Lower lobe of right lung (tissue), 2 donors: ENCODE measurements at regions not wholly inside any gene's neighbourhood (a gene's known extent, or its start where the extent isn't known, plus 50 kb on each side); places are given as distances from the start of the nearest gene placed in this dataset.

ENCODE experiments used
- ATAC-seq, 2 donors: fragments of 200-7000 bp; cut with Tn5 transposase; one replicate each; pipeline ENCODE4 v1.9.1; 2020 to 2022; ENCODE audit warnings: mild to moderate bottlenecking in 2 of 2, moderate library complexity in 2 of 2
- DNase-seq: peaks from one replicate; pipeline ENCODE4 v3.0.0-alpha.2; 2020
- H3K27ac ChIP-seq: fragments of 200-600 bp; one replicate; pipeline ENCODE4 v1.8.0; 2022
- H3K27me3 ChIP-seq: fragments of 200-600 bp; one replicate; pipeline ENCODE4 v1.8.0; 2022; ENCODE audit warnings: low read depth
- H3K36me3 ChIP-seq: fragments of 200-600 bp; one replicate; pipeline ENCODE4 v1.8.0; 2022; ENCODE audit warnings: mild to moderate bottlenecking
- H3K4me1 ChIP-seq: fragments of 200-600 bp; one replicate; pipeline ENCODE4 v1.8.0; 2022
- H3K4me3 ChIP-seq: fragments of 200-600 bp; one replicate; pipeline ENCODE4 v1.8.0; 2022; ENCODE audit warnings: mild to moderate bottlenecking
- H3K9me3 ChIP-seq: fragments of 200-600 bp; one replicate; pipeline ENCODE4 v1.8.0; 2022
- intact Hi-C: fragments of 100-400 bp; cut with DNase I; formaldehyde crosslinking; loops from one replicate; pipeline ENCODE4 v1.11.0; 2022
- TF ChIP-seq, protein P1 (sequence below): fragments of 200-600 bp; IDR thresholded peaks from one replicate; pipeline ENCODE4 v1.8.0; 2022; ENCODE audit warnings: antibody characterized with exemption, mild to moderate bottlenecking
- donor health status: DM: no; HTN: yes; CAD: no; lungs with severe emphysema.

DNA sequence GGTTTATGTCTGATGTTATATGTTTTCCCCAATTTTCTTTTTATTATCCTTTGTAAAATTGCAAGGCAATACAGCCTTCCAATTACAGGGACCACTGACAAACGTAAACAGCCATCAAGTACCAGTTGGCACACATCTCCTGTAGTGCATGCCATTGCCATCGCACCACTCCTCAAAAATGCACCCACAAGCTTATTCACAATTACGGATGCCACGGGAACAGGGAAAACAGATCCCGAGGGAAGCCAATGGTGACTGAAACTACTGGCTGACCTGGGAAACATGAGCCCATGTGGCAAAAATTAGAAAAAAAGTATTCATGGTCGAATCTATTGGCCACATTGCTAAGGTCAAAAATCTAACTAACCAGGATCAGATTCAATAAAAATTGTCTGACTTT, 395.2 kb downstream of the PAX1 start:
- Histone ChIP-seq H3K4me1 (no peaks in the 10 kb centered on the region), H3K9me3 (no peaks in the 10 kb centered on the region), H3K4me3 (no peak overlapping the region), H3K27ac (no peak overlapping the region), H3K36me3 (no peaks in the 10 kb centered on the region), H3K27me3 (no peaks in the 10 kb centered on the region)
- DNase-seq (no peak), ATAC-seq (no peak)
- intact Hi-C loops, result no loop called here
- TF ChIP-seq, protein P1, sequence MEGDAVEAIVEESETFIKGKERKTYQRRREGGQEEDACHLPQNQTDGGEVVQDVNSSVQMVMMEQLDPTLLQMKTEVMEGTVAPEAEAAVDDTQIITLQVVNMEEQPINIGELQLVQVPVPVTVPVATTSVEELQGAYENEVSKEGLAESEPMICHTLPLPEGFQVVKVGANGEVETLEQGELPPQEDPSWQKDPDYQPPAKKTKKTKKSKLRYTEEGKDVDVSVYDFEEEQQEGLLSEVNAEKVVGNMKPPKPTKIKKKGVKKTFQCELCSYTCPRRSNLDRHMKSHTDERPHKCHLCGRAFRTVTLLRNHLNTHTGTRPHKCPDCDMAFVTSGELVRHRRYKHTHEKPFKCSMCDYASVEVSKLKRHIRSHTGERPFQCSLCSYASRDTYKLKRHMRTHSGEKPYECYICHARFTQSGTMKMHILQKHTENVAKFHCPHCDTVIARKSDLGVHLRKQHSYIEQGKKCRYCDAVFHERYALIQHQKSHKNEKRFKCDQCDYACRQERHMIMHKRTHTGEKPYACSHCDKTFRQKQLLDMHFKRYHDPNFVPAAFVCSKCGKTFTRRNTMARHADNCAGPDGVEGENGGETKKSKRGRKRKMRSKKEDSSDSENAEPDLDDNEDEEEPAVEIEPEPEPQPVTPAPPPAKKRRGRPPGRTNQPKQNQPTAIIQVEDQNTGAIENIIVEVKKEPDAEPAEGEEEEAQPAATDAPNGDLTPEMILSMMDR, result no peak

DNA sequence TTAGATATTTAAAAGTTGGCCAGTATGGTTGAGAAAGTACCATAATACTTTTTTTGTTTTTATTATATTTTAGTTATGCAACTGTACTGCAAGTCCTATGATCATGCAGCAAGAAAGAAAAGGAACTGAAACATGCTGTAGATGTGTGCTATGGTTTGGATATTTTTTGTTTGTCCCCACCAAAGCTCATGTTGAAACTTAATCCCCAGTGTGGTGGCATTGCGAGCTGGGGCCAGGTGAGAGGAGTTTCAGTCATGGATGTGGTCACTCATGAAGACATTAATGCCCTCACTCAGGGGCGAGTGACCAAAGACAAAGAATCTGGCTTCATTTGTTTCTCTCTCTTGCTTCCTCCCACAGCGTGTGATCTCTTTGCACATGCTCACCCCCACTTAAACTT, 393.9 kb downstream of the PAX1 start:
- no peak overlapping the region for H3K4me3 ChIP-seq
- H3K36me3 ChIP-seq, result no peaks in the 10 kb centered on the region
- H3K4me1 ChIP-seq, result no peaks in the 10 kb centered on the region
- TF ChIP-seq, protein P1, result no peak
- intact Hi-C loops, result no loop called here
- H3K9me3 ChIP-seq, result no peaks in the 10 kb centered on the region
- ATAC-seq, result no peak
- H3K27me3 ChIP-seq, result no peaks in the 10 kb centered on the region
- no peak overlapping the region for H3K27ac ChIP-seq
- DNase-seq, result no peak

DNA sequence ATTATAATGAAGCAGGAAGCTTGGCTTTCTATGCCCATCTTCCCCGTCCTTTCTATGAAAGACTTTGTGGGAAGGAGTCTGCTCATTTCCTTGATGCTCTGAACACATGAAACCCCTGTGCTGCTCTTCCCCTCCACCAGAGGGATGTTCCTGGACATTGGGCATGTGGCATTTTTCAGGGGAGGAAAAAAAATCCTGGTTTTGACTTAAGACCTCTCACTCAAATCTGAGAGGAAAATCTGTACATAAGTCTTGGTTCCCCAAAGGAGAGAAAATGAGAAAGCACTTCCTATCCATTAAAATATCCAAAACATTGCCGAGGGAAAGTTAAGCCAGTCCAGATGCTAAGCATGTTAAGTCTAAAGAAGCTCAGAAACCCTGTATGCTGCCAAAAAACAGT, 393.0 kb downstream of the PAX1 start:
- Histone ChIP-seq H3K27ac (no peak overlapping the region), H3K4me1 (no peaks in the 10 kb centered on the region), H3K9me3 (peaks cover 1% of the 10 kb centered on the region), H3K36me3 (no peaks in the 10 kb centered on the region), H3K4me3 (no peak overlapping the region), H3K27me3 (no peaks in the 10 kb centered on the region)
- ATAC-seq (no peak), DNase-seq (no peak)
- TF ChIP-seq, protein P1, result no peak
- intact Hi-C loops, result no loop called here

DNA sequence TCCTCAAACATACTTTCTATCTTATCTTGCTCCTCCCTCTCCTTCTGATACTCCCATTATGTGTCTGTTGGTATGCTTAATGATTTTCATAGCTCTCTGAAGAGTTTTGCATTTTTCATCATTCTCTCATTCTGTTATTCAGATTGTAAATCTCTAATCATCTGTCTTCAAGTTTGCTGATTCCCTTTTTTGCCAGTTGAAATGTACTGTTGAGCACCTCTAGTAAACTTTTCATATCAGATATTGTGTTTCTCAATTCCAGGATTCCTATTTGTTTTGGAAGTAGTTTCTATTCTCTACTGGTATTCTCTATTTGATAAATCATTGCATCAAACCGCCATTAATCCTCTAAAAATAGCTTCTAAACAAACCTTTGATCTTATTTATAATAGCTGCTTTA, 387.7 kb downstream of the PAX1 start:
- DNase-seq (no peak), ATAC-seq (no peak)
- TF ChIP-seq, protein P1, result no peak
- Histone ChIP-seq H3K9me3 (peaks cover 10% of the 10 kb centered on the region), H3K4me3 (no peak overlapping the region), H3K4me1 (no peaks in the 10 kb centered on the region), H3K27ac (no peak overlapping the region), H3K36me3 (no peaks in the 10 kb centered on the region), H3K27me3 (no peaks in the 10 kb centered on the region)
- intact Hi-C loops, result no loop called here

DNA sequence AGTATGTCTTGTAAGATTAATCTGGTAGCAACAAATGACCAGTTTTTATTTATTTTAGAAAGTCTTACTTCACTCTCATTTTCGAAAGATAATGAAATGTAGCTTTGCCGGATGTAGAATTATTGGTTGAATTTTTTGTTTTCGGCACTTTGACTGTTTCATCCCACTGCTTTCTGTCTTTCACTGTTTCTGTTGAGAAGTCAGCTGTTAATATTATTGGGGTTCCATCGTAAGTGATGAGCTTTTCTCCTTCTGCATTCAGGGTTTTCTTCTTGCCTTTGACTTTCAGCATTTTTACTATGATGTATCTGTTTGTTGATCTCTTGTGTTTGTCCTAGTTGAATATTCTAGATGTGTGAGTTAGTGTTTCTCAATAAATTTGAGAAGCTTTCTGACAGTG, 383.4 kb downstream of the PAX1 start:
- Histone ChIP-seq H3K36me3 (no peaks in the 10 kb centered on the region), H3K9me3 (peaks cover 10% of the 10 kb centered on the region), H3K4me3 (no peak overlapping the region), H3K4me1 (no peaks in the 10 kb centered on the region), H3K27me3 (no peaks in the 10 kb centered on the region), H3K27ac (no peak overlapping the region)
- TF ChIP-seq, protein P1, result no peak
- intact Hi-C loops, result no loop called here
- DNase-seq, result no peak
- no peak for ATAC-seq

DNA sequence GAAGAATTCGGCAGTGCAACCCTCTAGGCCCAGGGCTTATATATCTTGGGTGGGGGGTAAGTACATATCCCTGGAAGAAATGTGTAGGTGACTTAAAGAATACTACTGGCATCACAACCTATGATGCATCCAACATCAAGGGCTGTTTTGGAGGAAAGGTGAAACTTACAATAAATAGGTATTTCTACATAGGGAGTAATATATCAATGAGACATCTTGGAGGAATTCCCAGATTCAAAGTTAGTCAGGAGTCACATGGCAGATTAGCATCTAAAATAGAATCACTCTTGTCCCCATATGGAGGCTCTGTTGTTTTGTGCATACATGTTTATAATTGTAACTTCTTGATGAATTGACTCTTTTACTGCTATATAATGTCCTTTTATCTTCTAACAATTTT, 375.5 kb downstream of the PAX1 start:
- no peaks in the 10 kb centered on the region for H3K4me1 ChIP-seq
- no peaks in the 10 kb centered on the region for H3K27me3 ChIP-seq
- no peak overlapping the region for H3K4me3 ChIP-seq
- intact Hi-C loops, result no loop called here
- no peaks in the 10 kb centered on the region for H3K9me3 ChIP-seq
- H3K36me3 ChIP-seq, result no peaks in the 10 kb centered on the region
- no peak overlapping the region for H3K27ac ChIP-seq
- ATAC-seq (no peak), DNase-seq (no peak)
- TF ChIP-seq, protein P1, result no peak
